WTC11 (cell line): ENCODE measurements at regions not wholly inside any gene's neighbourhood (a gene's known extent, or its start where the extent isn't known, plus 50 kb on each side); places are given as distances from the start of the nearest gene placed in this dataset.
"Not testable (repeated sequence)": the region's sequence is repeated elsewhere in the genome, so short reads cannot be mapped to it uniquely, and the experiment has no call there.

Source experiments
- CTCF ChIP-seq: fragments of 200-600 bp; IDR thresholded peaks from 2 replicates; pipeline ENCODE4 v1.8.0; 2022; ENCODE audit warnings: antibody characterized with exemption
- ZNF263 ChIP-seq: sonication (generic); formaldehyde crosslinking; IDR thresholded peaks from 2 replicates; pipeline ENCODE4 v1.8.1; 2022; ENCODE audit warnings: low read depth, mild to moderate bottlenecking, moderate library complexity, missing genetic modification reagents

GRCh38 chr6:94856999-94857398, 720.3 kb upstream of the MANEA start:
- not testable (repeated sequence) for TF ChIP-seq CTCF; ZNF263 (CRISPR knock-in tag)
